HG03135 (cell line): ENCODE measurements at regions not wholly inside any gene's neighbourhood (a gene's known extent, or its start where the extent isn't known, plus 50 kb on each side); places are given as distances from the start of the nearest gene placed in this dataset.
"Not testable (repeated sequence)": the region's sequence is repeated elsewhere in the genome, so short reads cannot be mapped to it uniquely, and the experiment has no call there.

Experiments
- ATAC-seq: cut with Tn5 transposase; IDR thresholded peaks from one replicate; pipeline ENCODE4 v1.9.1; 2021; ENCODE audit warnings: mild to moderate bottlenecking, moderate library complexity; ENCODE audit not compliant: unreplicated experiment

DNA sequence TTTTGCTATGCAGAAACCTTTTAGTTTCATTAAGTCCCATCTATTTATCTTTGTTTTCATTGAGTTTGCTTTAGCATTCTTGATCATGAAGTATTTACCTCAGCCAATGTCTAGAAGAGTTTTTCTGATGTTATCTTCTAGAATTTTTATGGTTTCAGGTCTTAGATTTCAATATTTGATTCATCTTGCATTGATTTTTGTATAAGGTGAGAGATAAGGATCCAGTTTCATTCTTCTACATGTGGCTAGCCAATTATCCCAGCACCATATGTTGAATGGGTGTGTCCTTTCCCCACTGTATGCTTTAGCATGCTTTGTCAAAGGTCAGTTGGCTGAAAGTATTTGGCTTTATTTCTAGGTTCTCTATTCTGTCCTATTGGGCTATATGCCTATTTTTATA lies 395.2 kb downstream of the HGF start:
- ATAC-seq: not testable (repeated sequence)

DNA sequence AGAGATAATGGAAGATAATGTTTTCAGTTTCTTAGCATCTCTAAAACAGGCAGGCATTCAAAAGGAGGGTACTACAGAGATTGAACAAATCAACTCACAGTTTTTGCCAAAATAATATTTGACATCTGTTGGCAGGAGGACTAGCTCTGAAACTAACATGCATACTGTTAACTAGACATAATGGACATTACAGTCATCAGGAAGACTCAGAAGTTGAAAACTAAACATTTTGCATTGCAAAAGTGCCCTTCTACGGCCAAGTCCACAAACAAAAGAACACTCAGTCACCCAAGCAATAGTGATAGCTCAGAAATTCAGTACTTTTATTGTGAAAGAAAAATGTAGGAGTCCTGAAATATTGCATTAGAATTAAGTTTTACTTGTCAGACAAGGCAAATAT lies 399.0 kb downstream of the HGF start:
- ATAC-seq: no peak

DNA sequence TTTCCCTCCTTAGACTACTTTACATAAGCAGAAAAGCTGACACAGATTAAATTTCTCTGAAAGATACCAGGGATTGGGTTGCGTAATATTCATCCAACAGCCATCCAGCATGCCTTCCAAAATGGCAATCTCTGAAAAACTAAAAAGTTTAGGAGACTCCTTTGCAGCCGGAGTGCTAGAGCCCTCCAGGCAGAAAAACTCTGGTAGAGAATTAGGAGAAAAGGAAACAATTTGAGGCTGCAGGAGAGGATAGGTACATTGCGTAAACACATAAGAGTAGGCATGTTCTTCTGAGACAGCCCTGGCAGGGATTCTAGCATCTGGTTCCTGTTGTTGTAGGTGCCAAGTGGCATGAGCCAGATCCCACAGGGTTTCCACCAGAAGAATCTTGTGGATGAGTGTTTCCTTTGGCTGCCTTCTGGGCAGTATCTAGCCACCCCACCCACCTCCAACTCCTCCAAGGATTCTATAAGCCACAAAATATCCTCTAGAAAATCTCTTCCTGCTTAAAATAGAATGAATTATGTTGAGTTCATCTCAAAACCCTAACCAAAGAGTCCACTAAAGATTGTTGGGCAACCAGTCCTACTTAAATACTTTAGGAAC lies 402.4 kb downstream of the HGF start:
- no peak for ATAC-seq

GRCh38 chr7:81366546-81366945 lies 403.3 kb downstream of the HGF start:
- no peak for ATAC-seq

DNA sequence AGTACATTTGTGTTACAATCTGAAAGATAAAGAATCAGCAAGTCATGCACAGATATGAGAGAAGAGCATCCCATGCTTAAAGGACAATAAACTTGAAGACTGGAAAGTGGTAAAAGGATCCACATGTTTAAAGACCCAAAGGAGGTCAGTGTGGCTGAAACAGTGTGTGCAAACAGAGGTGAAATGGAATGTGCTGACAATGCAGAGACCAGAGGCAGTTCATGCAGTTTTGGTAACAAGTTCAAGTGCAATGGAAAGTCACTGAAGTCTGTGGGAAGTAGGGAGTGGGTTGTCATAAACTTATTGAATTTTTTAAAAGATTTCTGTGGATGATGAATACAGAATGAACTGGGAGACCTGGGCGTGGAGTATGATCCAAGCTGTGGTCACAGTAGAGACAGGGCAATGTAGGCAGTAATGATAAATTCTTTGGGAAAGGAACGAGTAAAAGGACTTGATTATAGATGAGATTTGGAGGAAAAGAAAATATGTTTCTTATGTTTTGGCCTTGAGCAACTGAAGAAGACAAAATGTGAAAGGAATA lies 408.0 kb downstream of the HGF start:
- ATAC-seq: no peak

DNA sequence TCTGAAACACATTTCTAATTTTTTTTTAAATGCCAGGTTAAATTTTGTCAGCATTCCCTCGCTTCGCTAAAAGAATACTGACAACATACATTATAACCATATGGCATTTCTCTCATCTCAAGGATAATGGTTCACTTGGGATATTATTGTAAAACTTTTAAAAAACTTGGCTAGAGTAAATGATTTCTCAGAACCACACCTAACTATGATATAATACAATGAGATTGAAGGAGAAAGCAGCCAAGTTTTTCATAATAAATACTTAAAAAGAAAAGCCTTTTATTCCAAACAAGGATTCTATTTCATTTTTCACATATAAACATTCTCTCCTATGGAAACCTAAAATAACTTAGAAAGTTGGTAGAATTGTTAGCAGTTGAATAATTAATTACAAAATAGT lies 413.9 kb downstream of the HGF start:
- no peak for ATAC-seq

- no peak for ATAC-seq
Measured at GRCh38 chr7:81349044-81349443, 420.8 kb downstream of the HGF start.

DNA sequence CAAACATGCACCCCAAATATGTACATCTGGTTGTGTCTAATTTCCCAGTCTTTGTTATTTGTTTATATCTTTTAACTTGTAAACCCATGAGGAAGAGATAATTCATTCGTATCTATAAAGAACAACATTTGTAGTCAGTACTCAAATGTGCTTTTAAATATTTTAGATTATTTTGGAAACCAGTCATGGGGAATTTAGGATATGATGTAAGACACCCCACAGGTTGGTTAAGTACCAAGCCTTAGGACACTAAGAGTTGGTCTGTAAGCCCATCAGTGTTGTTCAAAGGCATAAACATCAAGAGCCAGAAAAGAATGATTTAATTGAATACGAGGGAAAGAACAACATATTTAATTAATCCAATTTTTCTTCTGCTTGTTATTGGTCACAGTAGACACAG lies 421.1 kb upstream of the SEMA3C start:
- ATAC-seq: no peak

DNA sequence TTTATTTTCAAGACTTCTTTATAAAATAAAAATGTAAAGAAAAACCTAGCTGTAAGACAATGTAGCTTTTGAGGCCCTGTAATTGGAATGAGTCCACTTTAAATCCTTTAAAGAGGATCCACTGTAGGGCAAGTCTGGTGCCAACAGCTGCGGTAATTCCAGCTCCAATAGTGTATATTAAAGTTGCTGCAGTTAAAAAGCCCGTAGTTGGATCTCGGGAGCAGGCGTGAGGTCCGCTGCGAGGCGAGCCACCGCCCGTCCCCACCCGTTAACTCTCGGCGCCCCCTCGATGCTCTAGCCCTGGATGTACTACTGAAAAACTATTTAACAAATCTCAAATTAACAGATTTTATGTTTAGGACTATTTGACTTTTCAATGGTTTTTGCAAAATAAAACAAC lies 414.7 kb upstream of the SEMA3C start:
- no peak for ATAC-seq

DNA sequence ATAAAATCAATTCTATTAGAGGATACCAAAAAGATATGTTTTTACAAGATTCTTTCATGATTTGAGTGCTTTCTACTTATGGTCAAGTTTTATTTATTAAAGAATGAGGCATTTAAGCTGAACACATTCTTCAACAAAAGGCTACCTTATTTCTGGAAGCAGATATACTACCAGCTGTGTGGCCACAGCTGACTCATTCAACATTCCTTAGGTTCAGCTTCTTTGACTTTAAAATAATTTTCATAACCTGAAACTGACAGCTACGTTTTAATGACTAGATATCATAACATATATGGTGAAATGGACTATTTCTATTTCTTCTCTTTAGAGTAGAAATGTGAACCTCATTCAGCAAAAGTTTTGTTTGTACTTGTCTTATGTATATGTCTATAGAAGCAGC lies 414.2 kb upstream of the SEMA3C start:
- no peak for ATAC-seq

DNA sequence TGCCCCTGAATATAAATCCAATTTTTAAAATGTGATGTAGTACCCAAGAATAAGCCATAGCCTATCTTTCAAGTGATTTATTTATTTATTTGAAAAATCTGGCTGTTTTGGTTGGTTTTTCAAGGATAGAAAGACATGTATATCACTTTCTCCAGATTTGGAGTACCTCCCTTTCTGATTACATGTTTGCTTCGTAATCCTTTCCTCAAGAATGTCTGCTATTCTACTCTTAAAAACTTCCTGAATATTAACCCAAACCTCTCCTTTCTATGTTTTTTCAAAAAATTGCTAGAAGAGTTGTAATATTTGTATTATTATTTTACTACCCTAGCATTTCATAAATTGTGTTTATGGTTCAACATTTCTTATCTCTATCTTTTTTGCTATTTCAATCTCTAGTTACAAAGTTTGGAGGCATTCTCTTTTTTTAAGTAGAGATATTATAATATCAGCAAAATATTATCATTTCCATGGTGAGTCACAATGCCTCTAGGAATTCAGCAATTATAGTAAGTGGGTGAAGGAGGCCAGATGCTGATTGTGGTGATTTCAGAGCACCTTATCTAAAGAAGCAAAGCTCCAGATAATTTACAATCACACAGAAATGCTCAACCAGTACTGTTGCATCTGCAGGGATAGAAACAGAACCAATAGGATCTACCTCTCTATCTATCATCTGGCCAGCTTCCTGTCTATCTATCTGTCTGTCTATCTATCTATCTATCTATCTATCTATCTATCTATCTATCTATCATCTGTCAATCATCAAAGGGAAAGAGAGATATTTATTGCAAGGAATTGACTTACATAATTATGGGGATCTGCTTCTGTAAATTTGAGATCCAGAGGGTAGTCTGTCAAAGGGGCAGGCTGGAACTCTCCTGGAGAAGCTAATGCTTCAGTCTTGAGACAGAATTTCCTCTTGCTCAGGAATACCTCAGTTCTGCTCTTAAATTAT lies 412.5 kb upstream of the SEMA3C start:
- no peak for ATAC-seq

DNA sequence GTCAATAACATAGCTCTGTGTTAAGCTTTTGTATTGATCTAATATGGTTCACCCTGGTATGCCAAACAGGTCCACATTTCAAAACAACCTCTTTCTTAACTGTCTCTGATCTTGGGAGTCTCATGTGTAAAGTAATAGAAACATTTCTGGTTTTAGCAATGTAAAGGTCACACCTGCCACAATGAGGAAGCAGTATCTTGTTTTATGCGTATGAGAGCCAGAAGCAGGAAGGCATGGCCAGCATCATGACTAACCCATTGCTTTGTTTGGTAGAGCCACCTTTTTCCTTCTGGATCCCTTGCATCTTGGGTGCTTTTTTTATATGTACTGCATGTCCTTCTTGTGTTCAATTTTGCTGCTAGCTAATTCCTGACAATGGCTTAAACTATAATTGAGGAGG lies 411.3 kb upstream of the SEMA3C start:
- ATAC-seq: no peak

GRCh38 chr7:81327468-81328266 lies 408.8 kb upstream of the SEMA3C start:
- no peak for ATAC-seq

GRCh38 chr7:81321949-81322348 lies 403.1 kb upstream of the SEMA3C start:
- ATAC-seq: no peak

DNA sequence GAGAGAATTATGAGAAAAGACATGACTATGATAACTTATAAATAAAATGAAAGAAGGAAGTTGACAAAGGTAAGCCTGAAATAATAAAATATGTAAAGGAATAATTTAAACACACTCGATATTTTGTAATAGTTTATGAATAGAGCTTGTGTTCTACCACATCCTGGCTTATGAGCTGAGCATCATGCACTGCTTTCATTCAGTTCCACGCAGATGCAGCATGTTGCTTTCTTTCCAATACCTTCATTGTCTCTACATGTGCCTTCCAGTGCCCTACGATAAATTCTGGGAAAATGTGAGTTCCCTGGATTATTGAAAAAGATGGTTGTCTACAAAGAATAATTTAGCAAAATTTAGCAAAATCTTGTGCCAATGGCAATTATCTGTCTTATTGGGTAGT lies 398.9 kb upstream of the SEMA3C start:
- ATAC-seq: no peak

GRCh38 chr7:81308643-81309322 lies 389.9 kb upstream of the SEMA3C start:
- no peak for ATAC-seq

- no peak for ATAC-seq
Measured at GRCh38 chr7:81301815-81302214, 383.0 kb upstream of the SEMA3C start.

- no peak for ATAC-seq
Measured at GRCh38 chr7:81300753-81301152, 381.9 kb upstream of the SEMA3C start.

GRCh38 chr7:81299711-81300110 lies 380.9 kb upstream of the SEMA3C start:
- no peak for ATAC-seq

- no peak for ATAC-seq
Measured at GRCh38 chr7:81298951-81299666, 380.3 kb upstream of the SEMA3C start.
